Neural progenitor cell (in vitro differentiated cells): ENCODE measurements at regions not wholly inside any gene's neighbourhood (a gene's known extent, or its start where the extent isn't known, plus 50 kb on each side); places are given as distances from the start of the nearest gene placed in this dataset.

Experiments
- DNase-seq: peaks from one replicate; pipeline ENCODE4 v3.0.0-alpha.2; 2016; ENCODE audit warnings: low spot score
- H2AFZ ChIP-seq: fragments of 200-600 bp; sonication (generic); replicated peaks from 2 replicates; pipeline ENCODE4 v1.6.1; 2016; ENCODE audit warnings: antibody characterized with exemption
- H3F3A ChIP-seq: fragments of 200-600 bp; sonication (generic); 2 replicates; pipeline ENCODE4 v1.6.1; 2016; ENCODE audit warnings: antibody characterized with exemption, low read depth
- H3K27ac ChIP-seq: fragments of 200-600 bp; sonication (generic); 2 replicates; pipeline ENCODE4 v1.5.1; 2016; ENCODE audit warnings: mild to moderate bottlenecking
- H3K27me3 ChIP-seq: fragments of 200-600 bp; sonication (generic); 2 replicates; pipeline ENCODE4 v1.6.1; 2016; ENCODE audit warnings: mild to moderate bottlenecking, moderate library complexity
- H3K36me3 ChIP-seq: fragments of 200-600 bp; sonication (generic); 2 replicates; pipeline ENCODE4 v1.5.1; 2016
- H3K4me1 ChIP-seq: fragments of 200-600 bp; sonication (generic); 2 replicates; pipeline ENCODE4 v1.6.1; 2016; ENCODE audit warnings: mixed run types
- H3K4me2 ChIP-seq: fragments of 200-600 bp; sonication (generic); 2 replicates; pipeline ENCODE4 v1.6.1; 2016
- H3K4me3 ChIP-seq: fragments of 200-600 bp; sonication (generic); 2 replicates; pipeline ENCODE4 v1.5.1; 2016
- H3K79me2 ChIP-seq: fragments of 200-600 bp; sonication (generic); 2 replicates; pipeline ENCODE4 v1.6.1; 2016; ENCODE audit warnings: low read depth
- H3K9ac ChIP-seq: fragments of 200-600 bp; sonication (generic); 2 replicates; pipeline ENCODE4 v1.6.1; 2016
- H3K9me3 ChIP-seq: fragments of 200-600 bp; sonication (generic); 2 replicates; pipeline ENCODE4 v1.5.1; 2016; ENCODE audit warnings: low read depth
- H4K20me1 ChIP-seq: fragments of 200-600 bp; sonication (generic); 2 replicates; pipeline ENCODE4 v1.6.1; 2016; ENCODE audit warnings: low read depth
- H3K27ac Mint-ChIP-seq: 3 replicates; pipeline ENCODE4 v1.8.0; 2021; ENCODE audit warnings: mixed read lengths
- H3K27me3 Mint-ChIP-seq: 2 replicates; pipeline ENCODE4 v1.8.0; 2022; ENCODE audit warnings: low read depth, mild to moderate bottlenecking, inconsistent platforms, moderate library complexity, mixed read lengths; ENCODE audit not compliant: insufficient read depth
- H3K36me3 Mint-ChIP-seq: 3 replicates; pipeline ENCODE4 v1.8.0; 2021; ENCODE audit warnings: mixed read lengths
- H3K4me1 Mint-ChIP-seq: 3 replicates; pipeline ENCODE4 v1.8.0; 2021; ENCODE audit warnings: mixed read lengths
- H3K4me3 Mint-ChIP-seq: 3 replicates; pipeline ENCODE4 v1.8.0; 2021; ENCODE audit warnings: mild to moderate bottlenecking, moderate library complexity, mixed read lengths
- H3K9me3 Mint-ChIP-seq: 3 replicates; pipeline ENCODE4 v1.8.0; 2020; ENCODE audit warnings: mixed read lengths
- CTCF ChIP-seq: fragments of 200-600 bp; sonication (generic); IDR thresholded peaks from 2 replicates; pipeline ENCODE4 v1.5.1; 2017; ENCODE audit warnings: antibody characterized with exemption, mild to moderate bottlenecking
- EZH2 ChIP-seq: fragments of 200-600 bp; sonication (generic); IDR thresholded peaks from 2 replicates; pipeline ENCODE4 v1.6.1; 2017; ENCODE audit warnings: antibody characterized with exemption, mild to moderate bottlenecking, moderate library complexity
- EZH2phosphoT487 ChIP-seq: fragments of 200-600 bp; sonication (generic); IDR thresholded peaks from 2 replicates; pipeline ENCODE4 v1.6.1; 2017; ENCODE audit warnings: antibody characterized with exemption

- H3K4me1 ChIP-seq, result no peaks in the 10 kb centered on the region
- no peaks in the 10 kb centered on the region for H3F3A ChIP-seq
- Mint-ChIP-seq H3K4me3 (no peak overlapping the region), H3K27me3 (peaks cover 4% of the 10 kb centered on the region), H3K4me1 (peaks cover 1% of the 10 kb centered on the region), H3K27ac (no peak overlapping the region), H3K36me3 (no peaks in the 10 kb centered on the region), H3K9me3 (no peaks in the 10 kb centered on the region)
- H2AFZ ChIP-seq, result no peak overlapping the region
- no peak overlapping the region for H3K4me3 ChIP-seq
- H3K36me3 ChIP-seq, result no peaks in the 10 kb centered on the region
- no peaks in the 10 kb centered on the region for H3K27me3 ChIP-seq
- H3K79me2 ChIP-seq, result no peaks in the 10 kb centered on the region
- H3K4me2 ChIP-seq, result no peak overlapping the region
- H3K9me3 ChIP-seq, result no peaks in the 10 kb centered on the region
- TF ChIP-seq EZH2 (no peak), EZH2phosphoT487 (no peak), CTCF (no peak)
- H3K27ac ChIP-seq, result no peak overlapping the region
- no peak overlapping the region for H3K9ac ChIP-seq
- DNase-seq, result no peak
- no peaks in the 10 kb centered on the region for H4K20me1 ChIP-seq
Measured at GRCh38 chr14:98731286-98731685, 540.7 kb downstream of the BCL11B start.

- Mint-ChIP-seq H3K9me3 (no peaks in the 10 kb centered on the region), H3K4me1 (peaks cover 6% of the 10 kb centered on the region), H3K27ac (no peak overlapping the region), H3K27me3 (peaks cover 3% of the 10 kb centered on the region), H3K36me3 (no peaks in the 10 kb centered on the region), H3K4me3 (no peak overlapping the region)
- no peaks in the 10 kb centered on the region for H3F3A ChIP-seq
- H3K79me2 ChIP-seq, result no peaks in the 10 kb centered on the region
- H3K9ac ChIP-seq, result no peak overlapping the region
- H2AFZ ChIP-seq, result no peak overlapping the region
- H3K27ac ChIP-seq, result no peak overlapping the region
- H3K36me3 ChIP-seq, result no peaks in the 10 kb centered on the region
- H3K4me2 ChIP-seq, result no peak overlapping the region
- no peaks in the 10 kb centered on the region for H4K20me1 ChIP-seq
- no peaks in the 10 kb centered on the region for H3K27me3 ChIP-seq
- no peak for TF ChIP-seq EZH2phosphoT487
- TF ChIP-seq EZH2, result no peak
- no peak for TF ChIP-seq CTCF
- no peaks in the 10 kb centered on the region for H3K9me3 ChIP-seq
- H3K4me3 ChIP-seq, result no peak overlapping the region
- no peak for DNase-seq
- no peaks in the 10 kb centered on the region for H3K4me1 ChIP-seq
Measured at GRCh38 chr14:98731701-98732100, 540.3 kb downstream of the BCL11B start.

DNA sequence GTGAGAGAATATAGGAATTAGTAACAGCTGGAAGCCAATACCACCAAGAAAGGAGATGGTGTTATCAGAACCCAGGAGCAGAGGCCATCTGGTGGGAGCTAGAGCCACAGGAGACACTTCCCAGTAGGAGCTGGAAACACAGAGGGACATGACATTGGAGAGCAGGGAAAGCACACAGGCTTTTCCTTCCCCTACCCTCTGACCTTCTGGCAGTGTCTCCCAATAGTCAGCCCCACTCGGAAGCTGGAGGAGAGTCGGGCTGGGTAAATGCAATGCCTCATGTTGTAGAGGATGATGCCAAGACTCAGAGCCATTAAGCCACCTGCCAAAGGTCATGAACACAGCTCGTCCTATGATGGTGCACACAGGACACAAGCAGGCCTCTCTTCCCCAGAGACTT is 538.5 kb downstream of the BCL11B start:
- H4K20me1 ChIP-seq, result no peaks in the 10 kb centered on the region
- H2AFZ ChIP-seq, result no peak overlapping the region
- H3K4me1 ChIP-seq, result peaks cover 3% of the 10 kb centered on the region
- H3K36me3 ChIP-seq, result no peaks in the 10 kb centered on the region
- no peaks in the 10 kb centered on the region for H3K9me3 ChIP-seq
- no peak overlapping the region for H3K9ac ChIP-seq
- H3K4me1 Mint-ChIP-seq, result peaks cover 7% of the 10 kb centered on the region
- H3K4me3 ChIP-seq, result no peak overlapping the region
- no peaks in the 10 kb centered on the region for H3K79me2 ChIP-seq
- no peaks in the 10 kb centered on the region for H3F3A ChIP-seq
- H3K4me2 ChIP-seq, result no peak overlapping the region
- no peak overlapping the region for H3K27ac ChIP-seq
- peaks cover 3% of the 10 kb centered on the region for H3K27me3 Mint-ChIP-seq
- H3K4me3 Mint-ChIP-seq, result no peak overlapping the region
- no peak for TF ChIP-seq CTCF
- no peak for TF ChIP-seq EZH2phosphoT487
- TF ChIP-seq EZH2, result no peak
- H3K36me3 Mint-ChIP-seq, result no peaks in the 10 kb centered on the region
- H3K27ac Mint-ChIP-seq, result no peak overlapping the region
- no peak for DNase-seq
- H3K9me3 Mint-ChIP-seq, result peaks cover 4% of the 10 kb centered on the region
- H3K27me3 ChIP-seq, result no peaks in the 10 kb centered on the region
